HG02763 (cell line): ENCODE measurements at regions not wholly inside any gene's neighbourhood (a gene's known extent, or its start where the extent isn't known, plus 50 kb on each side); places are given as distances from the start of the nearest gene placed in this dataset.
"Not testable (repeated sequence)": the region's sequence is repeated elsewhere in the genome, so short reads cannot be mapped to it uniquely, and the experiment has no call there.

Experiments
- ATAC-seq: cut with Tn5 transposase; IDR thresholded peaks from one replicate; pipeline ENCODE4 v1.9.1; 2021; ENCODE audit warnings: mild to moderate bottlenecking, moderate library complexity; ENCODE audit not compliant: unreplicated experiment

DNA sequence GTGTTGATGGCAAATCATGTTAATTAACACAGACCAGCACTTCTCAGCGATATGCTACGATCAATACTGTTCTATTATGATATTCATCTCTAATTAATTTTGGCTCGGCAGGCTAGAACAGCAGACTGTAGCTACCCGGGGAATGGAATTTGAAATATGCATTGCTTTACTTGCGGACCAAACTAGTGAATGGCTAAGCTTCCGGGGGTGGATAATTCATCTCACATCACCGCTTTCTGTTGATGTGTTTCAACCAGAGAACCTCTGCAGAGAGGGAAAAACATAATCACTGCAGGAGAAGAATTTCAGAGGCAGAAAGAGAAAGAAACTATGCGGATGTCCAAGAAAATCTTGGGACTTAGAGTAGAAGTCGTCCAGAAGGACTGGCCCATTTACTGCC lies 490.9 kb downstream of the STK39 start:
- ATAC-seq = no peak

DNA sequence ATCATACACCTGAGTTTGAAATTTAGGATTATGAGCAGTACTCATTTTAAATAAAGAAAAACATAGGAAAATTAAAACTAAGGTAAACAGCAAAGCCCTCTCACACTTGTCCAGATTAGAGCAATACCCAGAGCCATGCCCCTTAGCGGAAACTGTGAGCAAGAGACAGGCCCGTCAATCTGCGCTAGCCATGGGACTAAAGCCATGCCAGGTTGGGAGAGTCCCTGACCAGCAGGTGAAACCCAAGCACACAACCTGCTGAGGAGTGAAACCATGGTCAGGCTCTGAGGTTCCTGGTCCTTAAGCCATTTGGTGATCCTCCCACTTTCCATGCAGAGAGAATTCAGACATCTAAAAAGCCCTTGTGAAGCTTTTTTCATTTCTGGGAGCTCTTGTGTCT lies 494.3 kb downstream of the STK39 start:
- ATAC-seq = no peak

- no peak for ATAC-seq
Observed at GRCh38 chr2:167752734-167753133, 494.7 kb downstream of the STK39 start.

GRCh38 chr2:167750675-167751074 lies 496.7 kb downstream of the STK39 start:
- no peak for ATAC-seq

GRCh38 chr2:167749660-167750059 lies 497.7 kb downstream of the STK39 start:
- no peak for ATAC-seq

- ATAC-seq = no peak
Observed at GRCh38 chr2:167749016-167749415, 498.4 kb downstream of the STK39 start.

DNA sequence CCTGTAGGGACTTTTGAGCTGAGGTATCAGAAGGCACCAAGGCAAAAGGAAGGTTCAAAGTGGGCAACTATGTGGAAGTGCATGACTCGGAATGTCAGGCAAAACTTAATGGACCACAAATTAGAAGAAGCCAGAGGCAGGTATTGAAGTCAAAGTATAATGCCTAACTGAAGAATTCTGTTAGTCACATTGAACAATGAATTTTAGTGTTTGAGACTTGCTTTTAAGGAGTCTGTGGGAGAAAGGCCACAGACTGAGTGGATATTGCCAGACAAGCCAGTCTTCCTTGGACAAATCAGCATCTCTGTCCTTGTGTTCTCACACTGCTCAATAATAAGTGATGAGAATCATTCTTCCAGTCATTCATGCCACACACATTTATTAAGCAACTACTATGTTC lies 498.9 kb downstream of the STK39 start:
- no peak for ATAC-seq

- no peak for ATAC-seq
Observed at GRCh38 chr2:167745667-167746066, 501.7 kb downstream of the STK39 start.

- ATAC-seq = not testable (repeated sequence)
Observed at GRCh38 chr2:167739921-167740320, 507.5 kb downstream of the STK39 start.

DNA sequence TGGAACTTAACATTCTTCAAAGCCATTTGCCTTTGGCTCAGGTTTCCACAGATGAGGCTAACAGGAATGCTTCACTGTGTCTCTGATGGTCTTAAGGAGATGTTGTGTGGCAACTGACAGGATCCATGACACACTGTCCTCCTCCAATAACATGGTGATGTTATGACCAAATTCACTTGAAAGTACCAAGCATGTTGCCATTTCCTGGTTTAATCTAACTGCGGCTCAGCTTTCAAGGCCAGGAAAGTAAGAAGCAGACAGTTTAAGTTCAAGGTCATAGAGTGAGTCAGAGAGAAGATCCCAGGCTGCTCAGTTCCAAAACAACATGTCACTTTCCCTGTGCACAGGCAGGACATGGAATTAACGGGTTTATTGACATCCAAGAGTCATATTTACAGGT lies 513.6 kb downstream of the STK39 start:
- no peak for ATAC-seq

DNA sequence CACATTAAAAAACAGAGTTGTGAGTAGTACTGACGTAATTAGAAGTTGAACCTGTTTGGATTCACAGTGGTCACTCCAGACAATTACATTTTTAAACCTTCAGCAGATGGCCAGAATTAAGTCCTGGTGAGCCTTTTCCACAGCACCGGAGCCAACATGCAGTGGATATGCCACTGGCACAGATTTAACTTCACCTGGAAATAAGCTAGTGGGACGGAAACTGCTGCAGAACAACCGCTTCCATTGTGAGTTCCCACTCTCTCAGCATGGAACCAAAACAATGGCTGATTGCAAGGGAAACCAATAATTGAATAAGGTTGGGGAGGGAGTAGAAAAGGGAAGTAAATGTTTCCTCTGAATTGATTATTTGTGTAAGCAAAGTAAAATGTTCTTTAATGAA lies 515.1 kb downstream of the STK39 start:
- no peak for ATAC-seq

DNA sequence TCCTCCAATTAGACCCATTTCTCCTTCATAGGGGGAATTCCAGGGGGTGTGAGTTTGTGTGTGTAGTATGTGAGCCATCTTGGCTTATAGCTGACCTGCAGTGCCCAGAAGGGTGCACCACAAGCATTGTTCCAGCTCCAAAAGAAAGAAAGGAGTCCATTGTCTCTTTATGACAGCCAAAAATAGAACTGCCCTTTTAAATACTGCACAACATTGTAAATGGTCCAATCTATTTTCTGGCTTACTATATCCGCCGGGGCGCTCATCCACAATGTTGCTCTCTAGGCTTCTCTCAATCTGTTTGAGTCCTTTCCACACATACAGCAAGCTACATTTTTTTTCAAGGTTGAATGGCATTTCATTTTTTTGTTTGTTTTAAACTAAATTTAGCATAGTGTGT lies 517.5 kb downstream of the STK39 start:
- no peak for ATAC-seq

DNA sequence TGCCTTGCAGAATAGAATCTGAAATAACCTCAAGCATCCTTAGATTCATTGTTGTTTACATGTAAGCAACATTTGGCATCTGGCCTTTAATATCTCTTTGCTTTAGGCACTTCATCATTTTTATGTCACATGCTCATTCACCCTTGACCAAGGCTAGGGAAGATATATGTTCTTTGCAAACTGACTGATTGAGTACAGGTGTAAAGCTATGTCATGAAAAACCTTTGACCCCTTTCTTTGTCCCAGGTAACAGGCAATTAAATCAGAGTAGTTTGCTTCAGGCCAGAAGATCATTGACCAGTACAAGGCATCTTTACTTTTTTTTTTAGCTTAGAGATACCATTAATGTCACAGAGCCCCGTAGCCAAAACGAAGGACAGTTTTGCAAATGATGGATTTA lies 520.6 kb downstream of the STK39 start:
- ATAC-seq = no peak

DNA sequence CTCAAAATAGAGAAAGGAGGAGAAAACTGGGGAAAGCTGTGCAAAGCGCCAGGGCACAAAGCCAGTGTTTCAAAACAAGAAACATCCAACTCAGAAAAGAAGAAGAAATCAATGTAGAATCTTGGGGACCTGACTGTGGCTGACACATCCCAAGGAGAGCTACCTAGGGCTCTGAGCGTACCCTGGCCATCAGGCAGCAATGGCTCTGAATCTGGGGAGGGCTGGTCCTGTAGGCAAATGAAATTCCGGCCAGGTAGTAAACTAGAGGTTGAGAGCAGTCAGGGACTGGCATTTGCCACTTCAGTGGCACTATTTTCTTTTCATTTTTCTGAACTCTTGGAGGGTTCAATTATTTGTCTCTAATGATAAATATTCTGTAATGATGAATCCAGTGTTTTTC lies 525.8 kb downstream of the STK39 start:
- ATAC-seq = no peak

GRCh38 chr2:167719410-167719809 lies 528.0 kb downstream of the STK39 start:
- no peak for ATAC-seq

DNA sequence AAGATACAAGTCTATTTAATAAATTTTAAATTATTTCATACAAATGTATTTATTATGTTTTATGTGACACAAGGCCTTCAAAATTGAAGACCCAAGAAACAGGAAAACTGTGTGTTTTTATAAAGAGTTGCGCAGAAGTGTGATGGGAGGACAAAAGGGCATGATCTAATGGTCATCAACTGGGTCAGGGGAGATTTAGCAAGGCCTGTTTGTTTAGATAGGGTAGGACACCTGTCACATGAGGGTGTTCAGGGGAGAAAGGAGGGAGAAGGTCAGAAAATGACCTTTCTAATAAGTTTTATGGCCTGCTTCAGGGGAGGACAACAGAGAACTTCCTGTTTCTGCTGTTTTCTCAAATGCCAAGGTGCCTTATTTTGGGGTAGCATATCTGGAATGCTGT lies 528.8 kb downstream of the STK39 start:
- no peak for ATAC-seq

GRCh38 chr2:167715932-167716331 lies 531.5 kb downstream of the STK39 start:
- ATAC-seq = no peak

GRCh38 chr2:167715498-167715897 lies 531.9 kb downstream of the STK39 start:
- ATAC-seq = not testable (repeated sequence)

- ATAC-seq = no peak
Observed at GRCh38 chr2:167712275-167712674, 535.1 kb downstream of the STK39 start.

DNA sequence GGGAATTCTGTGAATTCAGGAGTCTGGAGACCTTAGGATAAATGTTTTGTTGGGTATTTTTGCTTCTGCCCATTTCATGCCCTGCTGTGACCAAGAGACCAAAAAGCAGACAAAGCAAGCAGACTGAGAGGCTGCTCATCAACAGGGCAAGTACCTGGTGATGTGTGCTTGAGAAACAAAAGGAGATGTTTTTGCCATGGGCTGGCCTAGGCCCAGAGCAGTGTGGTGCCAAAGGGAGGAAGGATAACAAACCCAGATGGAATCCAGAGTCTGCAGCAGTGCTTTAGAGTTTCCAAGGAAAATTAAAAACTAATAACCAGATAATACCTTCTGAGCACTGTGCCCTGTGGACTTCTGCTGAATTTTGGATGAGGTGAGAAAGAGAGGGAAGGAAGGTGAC lies 538.4 kb downstream of the STK39 start:
- no peak for ATAC-seq

DNA sequence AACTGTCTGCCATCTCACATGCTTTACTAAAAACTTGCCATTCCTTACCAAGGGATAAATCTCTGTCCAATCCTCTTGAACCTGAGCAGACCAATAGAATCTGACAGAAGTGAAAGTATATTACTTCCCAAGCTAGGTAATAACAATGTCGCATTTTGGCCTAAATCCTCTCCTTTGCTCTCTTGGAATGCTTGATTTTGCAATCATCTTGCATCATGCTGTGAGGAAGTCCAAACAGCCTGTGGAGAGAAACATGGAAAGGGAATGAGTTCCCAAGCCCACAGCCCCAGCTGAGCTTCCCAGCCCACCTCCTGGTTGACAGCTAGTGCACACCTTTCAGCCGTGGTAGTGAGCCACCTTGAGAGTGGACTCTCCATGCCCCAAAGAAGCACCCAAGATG lies 540.6 kb downstream of the STK39 start:
- no peak for ATAC-seq

DNA sequence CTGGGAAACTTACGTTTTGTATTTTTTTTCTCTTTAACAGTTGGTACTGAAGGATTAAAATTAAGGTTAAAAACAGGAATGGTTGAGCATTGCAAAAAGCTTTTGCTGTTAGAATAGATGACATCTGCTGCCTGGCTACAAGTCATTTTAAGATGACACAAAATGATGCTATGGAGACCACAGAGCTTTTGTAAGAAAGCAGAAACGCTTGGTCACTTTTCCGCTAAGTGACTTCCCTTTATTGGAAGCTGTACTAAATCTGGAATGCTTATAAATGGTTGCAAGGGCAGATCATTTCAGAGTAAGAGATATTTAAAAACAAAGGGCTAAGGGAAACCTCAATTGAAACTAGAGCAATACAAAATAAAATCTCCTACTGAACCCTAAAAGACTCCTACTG lies 544.0 kb downstream of the STK39 start:
- ATAC-seq = no peak

- no peak for ATAC-seq
Observed at GRCh38 chr2:167702227-167702626, 545.2 kb downstream of the STK39 start.

DNA sequence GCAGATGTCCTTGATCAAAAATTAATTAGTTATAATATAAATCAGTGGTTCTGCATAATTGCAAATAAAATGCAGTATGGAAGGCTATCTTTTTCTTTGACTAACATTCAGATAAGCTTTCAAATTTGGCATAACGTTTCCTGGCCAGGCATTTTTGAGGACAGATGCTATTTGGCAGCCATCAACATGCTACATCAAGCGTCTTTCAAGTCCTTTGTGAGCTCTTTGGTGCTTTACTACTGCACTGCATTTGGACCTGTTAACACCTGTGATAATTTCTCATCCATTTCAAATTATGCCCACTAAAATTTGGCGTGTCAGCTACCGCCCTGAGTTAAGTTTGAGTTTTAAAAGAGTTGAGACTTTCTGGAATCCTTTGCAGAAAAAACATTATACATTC lies 545.7 kb downstream of the STK39 start:
- no peak for ATAC-seq
